ENCODE measurements at regions not wholly inside any gene's neighbourhood (a gene's known extent, or its start where the extent isn't known, plus 50 kb on each side); places are given as distances from the start of the nearest gene placed in this dataset.

DNA sequence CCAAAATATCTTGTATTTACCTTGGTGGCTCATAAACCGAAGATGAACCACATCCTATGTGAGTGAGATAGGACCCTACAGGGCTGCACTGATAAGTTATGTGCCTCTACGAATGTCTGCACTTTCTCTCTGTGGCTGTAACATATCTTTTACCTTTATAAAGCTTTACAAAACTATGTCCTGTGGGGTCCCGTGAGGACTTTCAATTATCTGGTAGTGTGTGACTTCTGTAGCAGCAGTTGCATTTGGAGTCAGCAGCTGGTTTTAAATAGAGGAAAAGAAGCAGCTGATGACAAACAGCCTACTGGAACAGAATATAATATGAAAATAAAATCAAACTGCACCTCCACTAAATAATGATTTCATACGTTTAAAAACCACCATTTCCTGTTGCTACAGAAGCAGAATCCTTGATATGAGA lies 222.4 kb upstream of the GNAI1 start:
- no peaks in the 10 kb centered on the region for H3K79me2 ChIP-seq (ENCODE audit: low read depth)
- H3K27ac Mint-ChIP-seq: no peak overlapping the region
- TF ChIP-seq EZH2 (IDR thresholded peaks at IDR 0.05): no peak
- TF ChIP-seq EZH2phosphoT487 (IDR thresholded peaks at IDR 0.05): no peak
- TF ChIP-seq, protein P1, sequence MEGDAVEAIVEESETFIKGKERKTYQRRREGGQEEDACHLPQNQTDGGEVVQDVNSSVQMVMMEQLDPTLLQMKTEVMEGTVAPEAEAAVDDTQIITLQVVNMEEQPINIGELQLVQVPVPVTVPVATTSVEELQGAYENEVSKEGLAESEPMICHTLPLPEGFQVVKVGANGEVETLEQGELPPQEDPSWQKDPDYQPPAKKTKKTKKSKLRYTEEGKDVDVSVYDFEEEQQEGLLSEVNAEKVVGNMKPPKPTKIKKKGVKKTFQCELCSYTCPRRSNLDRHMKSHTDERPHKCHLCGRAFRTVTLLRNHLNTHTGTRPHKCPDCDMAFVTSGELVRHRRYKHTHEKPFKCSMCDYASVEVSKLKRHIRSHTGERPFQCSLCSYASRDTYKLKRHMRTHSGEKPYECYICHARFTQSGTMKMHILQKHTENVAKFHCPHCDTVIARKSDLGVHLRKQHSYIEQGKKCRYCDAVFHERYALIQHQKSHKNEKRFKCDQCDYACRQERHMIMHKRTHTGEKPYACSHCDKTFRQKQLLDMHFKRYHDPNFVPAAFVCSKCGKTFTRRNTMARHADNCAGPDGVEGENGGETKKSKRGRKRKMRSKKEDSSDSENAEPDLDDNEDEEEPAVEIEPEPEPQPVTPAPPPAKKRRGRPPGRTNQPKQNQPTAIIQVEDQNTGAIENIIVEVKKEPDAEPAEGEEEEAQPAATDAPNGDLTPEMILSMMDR (IDR thresholded peaks at IDR 0.05): no peak
- H4K20me1 ChIP-seq (ENCODE audit: low read depth): no peaks in the 10 kb centered on the region
- no peaks in the 10 kb centered on the region for H3K9me3 ChIP-seq (ENCODE audit: low read depth)
- no peak overlapping the region for H3K4me2 ChIP-seq
- no peak overlapping the region for H3K9ac ChIP-seq
- no peaks in the 10 kb centered on the region for H3K27me3 ChIP-seq
- H3K4me3 Mint-ChIP-seq: no peak overlapping the region
- peaks cover 3% of the 10 kb centered on the region for H3K9me3 Mint-ChIP-seq
- H3K4me1 Mint-ChIP-seq: no peaks in the 10 kb centered on the region
- DNase-seq (ENCODE audit: low spot score): no peak
- H3K4me1 ChIP-seq: no peaks in the 10 kb centered on the region
- H3K27me3 Mint-ChIP-seq (ENCODE audit: insufficient read depth, low read depth): no peaks in the 10 kb centered on the region
- no peak overlapping the region for H3K27ac ChIP-seq
- no peak overlapping the region for H2AFZ ChIP-seq (replicated peaks)
- no peaks in the 10 kb centered on the region for H3K36me3 Mint-ChIP-seq
- no peaks in the 10 kb centered on the region for H3F3A ChIP-seq (ENCODE audit: low read depth)
- H3K36me3 ChIP-seq: no peaks in the 10 kb centered on the region
- no peak overlapping the region for H3K4me3 ChIP-seq

DNA sequence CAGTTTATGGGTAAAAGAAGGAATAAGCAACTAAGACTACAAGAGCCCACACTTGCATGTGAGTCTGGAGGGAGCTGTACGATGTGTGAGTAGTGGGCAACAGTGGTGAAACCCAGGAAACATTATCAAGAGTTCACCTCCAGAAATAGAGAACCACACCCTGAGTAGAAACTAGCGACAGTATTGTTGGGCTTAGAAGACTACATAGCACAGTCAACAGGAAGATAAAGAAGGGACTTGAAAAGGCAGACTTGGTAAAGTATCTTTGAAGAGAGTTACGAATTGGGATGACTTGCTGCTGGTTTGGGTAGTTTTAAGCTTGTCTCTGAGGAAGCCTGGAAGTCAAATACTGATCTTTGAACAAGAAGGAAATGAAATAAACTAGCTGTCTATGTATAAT lies 223.2 kb upstream of the GNAI1 start:
- Histone ChIP-seq H2AFZ (replicated peaks) (no peak overlapping the region), H4K20me1 (ENCODE audit: low read depth) (no peaks in the 10 kb centered on the region), H3K79me2 (ENCODE audit: low read depth) (no peaks in the 10 kb centered on the region), H3K27me3 (no peaks in the 10 kb centered on the region), H3K9me3 (ENCODE audit: low read depth) (no peaks in the 10 kb centered on the region), H3K27ac (no peak overlapping the region), H3K36me3 (no peaks in the 10 kb centered on the region), H3K4me2 (no peak overlapping the region), H3K9ac (no peak overlapping the region), H3F3A (ENCODE audit: low read depth) (no peaks in the 10 kb centered on the region), H3K4me1 (no peaks in the 10 kb centered on the region), H3K4me3 (no peak overlapping the region)
- Mint-ChIP-seq H3K4me3 (no peak overlapping the region), H3K27ac (no peak overlapping the region), H3K27me3 (ENCODE audit: insufficient read depth, low read depth) (no peaks in the 10 kb centered on the region), H3K9me3 (peaks cover 3% of the 10 kb centered on the region), H3K36me3 (no peaks in the 10 kb centered on the region), H3K4me1 (no peaks in the 10 kb centered on the region)
- TF ChIP-seq, protein P1 (IDR thresholded peaks at IDR 0.05): no peak
- TF ChIP-seq EZH2phosphoT487 (IDR thresholded peaks at IDR 0.05): no peak
- no peak for TF ChIP-seq EZH2 (IDR thresholded peaks at IDR 0.05)
- no peak for DNase-seq (ENCODE audit: low spot score)

DNA sequence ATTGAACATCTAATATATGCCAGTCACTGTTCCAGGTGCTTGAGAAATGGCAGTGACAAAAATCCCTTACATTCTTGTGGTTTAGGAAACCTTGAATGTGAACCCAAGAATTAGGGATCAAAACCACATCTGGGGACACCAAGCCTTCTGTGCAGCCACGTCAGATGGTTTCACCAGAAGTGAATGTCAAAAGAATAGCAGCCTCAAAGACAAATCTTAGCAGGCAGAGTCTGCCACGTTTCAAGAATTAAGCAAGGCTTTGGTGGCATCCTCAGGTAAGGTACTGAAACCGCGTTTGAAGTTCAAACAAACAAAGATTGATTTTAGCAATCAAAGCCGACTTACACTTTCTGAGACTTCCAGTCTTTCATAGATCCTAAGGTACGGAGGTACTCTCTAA lies 225.5 kb upstream of the GNAI1 start:
- Mint-ChIP-seq H3K4me1 (no peaks in the 10 kb centered on the region), H3K27ac (no peak overlapping the region), H3K9me3 (no peaks in the 10 kb centered on the region), H3K27me3 (ENCODE audit: insufficient read depth, low read depth) (no peaks in the 10 kb centered on the region), H3K4me3 (no peak overlapping the region), H3K36me3 (no peaks in the 10 kb centered on the region)
- no peak for TF ChIP-seq EZH2phosphoT487 (IDR thresholded peaks at IDR 0.05)
- TF ChIP-seq EZH2 (IDR thresholded peaks at IDR 0.05): no peak
- TF ChIP-seq, protein P1 (IDR thresholded peaks at IDR 0.05): no peak
- H3K4me2 ChIP-seq: no peak overlapping the region
- no peaks in the 10 kb centered on the region for H3F3A ChIP-seq (ENCODE audit: low read depth)
- H3K27me3 ChIP-seq: no peaks in the 10 kb centered on the region
- no peaks in the 10 kb centered on the region for H3K4me1 ChIP-seq
- H3K4me3 ChIP-seq: no peak overlapping the region
- H3K79me2 ChIP-seq (ENCODE audit: low read depth): no peaks in the 10 kb centered on the region
- H3K36me3 ChIP-seq: no peaks in the 10 kb centered on the region
- H3K9me3 ChIP-seq (ENCODE audit: low read depth): no peaks in the 10 kb centered on the region
- H4K20me1 ChIP-seq (ENCODE audit: low read depth): no peaks in the 10 kb centered on the region
- no peak overlapping the region for H3K9ac ChIP-seq
- no peak overlapping the region for H3K27ac ChIP-seq
- H2AFZ ChIP-seq (replicated peaks): no peak overlapping the region
- no peak for DNase-seq (ENCODE audit: low spot score)

Measured in neural progenitor cell (in vitro differentiated cells).